ENCODE measurements at regions not wholly inside any gene's neighbourhood (a gene's known extent, or its start where the extent isn't known, plus 50 kb on each side); places are given as distances from the start of the nearest gene placed in this dataset.
"Not testable (repeated sequence)": the region's sequence is repeated elsewhere in the genome, so short reads cannot be mapped to it uniquely, and the experiment has no call there.

- no peak for DNase-seq (ENCODE audit: low spot score)
Observed at GRCh38 chr13:88717946-88718345, 1046.8 kb downstream of the SLITRK5 start.

GRCh38 chr13:88718781-88719180 is 1047.6 kb downstream of the SLITRK5 start:
- no peak for DNase-seq (ENCODE audit: low spot score)

GRCh38 chr13:88726075-88726474 is 1054.9 kb downstream of the SLITRK5 start:
- DNase-seq (ENCODE audit: low spot score): no peak

DNA sequence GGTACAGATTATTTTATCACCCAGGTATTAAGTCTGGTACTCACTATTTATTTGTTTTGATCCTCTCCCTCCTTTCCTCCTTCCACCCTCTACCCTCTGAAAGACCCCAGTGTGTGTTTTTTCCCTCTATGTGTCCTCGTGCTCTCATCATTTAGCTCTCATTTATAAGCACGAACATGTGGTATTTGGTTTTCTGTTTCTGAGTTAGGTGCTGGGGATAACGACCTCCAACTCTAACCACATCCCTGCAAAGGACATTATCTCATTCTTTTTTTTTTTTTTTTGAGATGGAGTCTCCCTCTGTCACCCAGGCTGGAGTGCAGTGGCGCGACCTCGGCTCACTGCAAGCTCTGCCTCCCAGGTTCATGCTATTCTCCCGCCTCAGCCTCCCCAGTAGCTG is 1056.1 kb downstream of the SLITRK5 start:
- not testable (repeated sequence) for DNase-seq (ENCODE audit: low spot score)

- no peak for DNase-seq (ENCODE audit: low spot score)
Observed at GRCh38 chr13:88729605-88730004, 1058.4 kb downstream of the SLITRK5 start.

- no peak for DNase-seq (ENCODE audit: low spot score)
Observed at GRCh38 chr13:88736026-88736425, 1064.9 kb downstream of the SLITRK5 start.

- no peak for DNase-seq (ENCODE audit: low spot score)
Observed at GRCh38 chr13:88739195-88739594, 1068.0 kb downstream of the SLITRK5 start.

DNA sequence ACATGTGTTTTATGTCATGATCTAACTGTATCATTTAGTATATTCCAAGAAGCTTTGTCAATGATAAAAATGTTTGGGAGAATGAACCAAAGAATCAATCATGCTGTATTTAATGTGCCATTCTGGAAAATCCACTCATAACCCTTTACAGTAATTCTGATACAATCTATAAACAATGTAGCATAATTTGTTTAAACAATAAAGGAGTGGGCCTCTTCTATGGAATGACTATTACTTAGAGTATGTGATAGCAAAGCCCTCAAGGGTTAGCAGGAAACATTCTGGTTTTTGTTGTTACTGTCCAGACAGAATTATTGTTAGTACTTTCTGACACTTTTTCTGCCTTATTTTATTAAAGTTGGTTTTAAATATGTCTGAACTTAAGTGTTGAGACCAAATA is 1073.1 kb downstream of the SLITRK5 start:
- DNase-seq (ENCODE audit: low spot score): no peak

GRCh38 chr13:88745011-88745410 is 1073.8 kb downstream of the SLITRK5 start:
- no peak for DNase-seq (ENCODE audit: low spot score)

GRCh38 chr13:88752041-88752440 is 1080.9 kb downstream of the SLITRK5 start:
- no peak for DNase-seq (ENCODE audit: low spot score)

DNA sequence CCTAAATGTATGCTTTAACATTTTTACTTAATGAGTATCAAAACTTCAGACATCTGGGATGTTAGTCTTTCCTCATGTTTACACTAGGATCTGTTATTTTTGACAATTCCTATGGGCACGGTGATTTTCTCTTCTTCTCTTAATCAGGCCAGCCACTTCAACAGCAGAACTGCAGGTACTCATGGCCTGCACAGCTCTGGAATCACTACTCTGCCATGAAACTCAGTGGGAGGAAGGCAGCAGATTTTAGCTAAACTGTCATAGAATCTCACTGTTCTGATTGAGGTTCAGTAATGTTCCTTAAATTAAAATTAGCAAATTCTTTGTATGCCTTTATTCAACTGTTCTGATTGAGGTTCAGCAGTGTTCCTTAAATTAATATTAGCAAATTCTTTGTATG is 1083.0 kb downstream of the SLITRK5 start:
- DNase-seq (ENCODE audit: low spot score): no peak

GRCh38 chr13:88761145-88761544 is 1090.0 kb downstream of the SLITRK5 start:
- DNase-seq (ENCODE audit: low spot score): peak; percentile 14

DNA sequence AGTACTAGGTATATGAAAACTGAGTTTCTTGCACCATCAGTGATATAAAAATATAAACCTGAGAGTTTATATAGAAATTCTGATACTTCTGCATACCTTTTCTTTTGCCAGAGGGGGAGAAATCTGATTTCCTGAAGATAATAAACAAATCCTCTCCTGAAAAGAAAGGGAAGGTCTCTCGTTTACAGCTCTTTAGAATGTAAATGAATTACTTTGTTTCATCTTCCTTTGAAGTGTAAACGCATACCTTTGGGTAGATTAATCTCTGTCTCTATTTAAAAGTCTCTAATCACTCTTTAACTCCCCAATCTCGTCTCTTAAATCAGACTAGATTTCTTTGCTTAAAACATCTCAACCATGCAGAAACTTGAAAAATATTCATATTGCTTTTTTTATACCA is 1092.9 kb downstream of the SLITRK5 start:
- DNase-seq (ENCODE audit: low spot score): no peak

GRCh38 chr13:88800505-88800904 is 1129.3 kb downstream of the SLITRK5 start:
- DNase-seq (ENCODE audit: low spot score): no peak

DNA sequence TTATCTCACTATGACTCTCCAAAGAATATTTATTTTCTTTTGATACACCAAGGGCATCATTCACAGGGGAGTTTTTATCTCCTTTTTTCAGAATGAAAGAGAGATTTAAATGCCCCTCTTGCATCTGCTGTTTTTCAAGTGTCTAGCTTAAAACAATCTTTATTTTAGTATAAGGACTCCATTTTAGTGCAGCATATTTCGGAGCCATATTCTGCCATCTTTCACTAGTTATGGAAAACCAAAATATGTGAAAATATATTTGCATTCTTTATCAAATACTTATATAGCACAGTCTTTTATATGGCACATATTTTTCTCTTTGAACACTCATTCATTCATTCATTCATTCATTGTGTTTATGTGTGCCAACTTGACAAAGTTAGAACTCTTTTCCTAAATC is 1130.2 kb downstream of the SLITRK5 start:
- DNase-seq (ENCODE audit: low spot score): no peak

- no peak for DNase-seq (ENCODE audit: low spot score)
Observed at GRCh38 chr13:88802886-88803285, 1131.7 kb downstream of the SLITRK5 start.

DNA sequence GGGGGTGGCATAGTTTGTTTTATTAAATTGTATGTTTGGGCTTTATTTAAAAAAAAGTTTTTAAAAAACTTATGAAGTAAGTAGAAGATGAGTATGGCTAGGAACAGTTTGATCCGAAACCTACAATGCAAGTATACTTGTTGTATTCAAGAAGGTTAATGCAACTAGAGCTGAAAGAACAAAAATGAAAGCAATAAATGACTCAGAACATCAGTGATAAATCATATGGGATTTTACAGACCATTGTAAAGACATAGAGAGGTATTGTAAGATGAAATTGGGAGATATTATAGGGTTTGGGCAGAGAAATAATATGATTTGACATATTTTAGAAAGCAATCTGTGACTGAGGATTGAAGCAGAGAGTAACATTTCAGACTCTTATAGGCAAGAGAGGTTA is 1135.3 kb downstream of the SLITRK5 start:
- no peak for DNase-seq (ENCODE audit: low spot score)

DNA sequence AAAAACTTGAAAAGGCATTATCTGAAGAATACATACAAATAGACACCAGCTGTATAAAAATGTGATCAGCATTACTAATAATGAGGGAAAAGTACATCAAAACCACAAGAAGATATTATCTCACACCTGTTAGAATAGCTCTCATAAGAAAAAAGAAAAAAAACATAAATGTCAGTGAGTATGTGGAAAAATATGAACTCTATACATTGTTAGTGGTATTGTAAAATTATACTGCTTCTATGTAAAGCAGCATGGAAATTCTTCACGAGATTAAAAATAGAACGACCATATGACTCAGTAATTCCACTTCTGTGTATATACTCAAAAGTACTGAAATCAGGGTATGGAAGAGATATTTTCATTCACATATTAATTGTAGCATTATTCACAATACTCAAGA is 1146.4 kb downstream of the SLITRK5 start:
- no peak for DNase-seq (ENCODE audit: low spot score)

DNA sequence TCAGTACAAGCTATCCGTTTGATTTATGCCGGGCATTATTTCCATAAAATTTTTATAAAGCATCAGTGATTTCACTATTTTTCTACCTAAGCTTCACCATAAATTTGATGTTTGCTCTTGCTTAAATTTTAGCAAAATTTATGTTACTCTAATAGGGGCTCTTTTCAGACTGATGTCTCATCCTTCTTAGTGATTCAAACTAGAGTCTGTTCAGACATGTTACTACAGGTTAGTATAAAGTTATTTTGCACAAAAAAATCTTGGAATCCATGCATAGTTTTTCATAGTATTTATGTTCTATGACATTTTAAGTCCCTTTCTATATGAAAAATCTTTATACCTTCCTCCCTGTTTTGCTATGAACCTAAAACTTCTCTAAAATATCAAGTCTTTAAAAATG is 1151.9 kb downstream of the SLITRK5 start:
- DNase-seq (ENCODE audit: low spot score): no peak

GRCh38 chr13:88824218-88824617 is 1153.0 kb downstream of the SLITRK5 start:
- DNase-seq (ENCODE audit: low spot score): no peak

GRCh38 chr13:88840085-88840484 is 1168.9 kb downstream of the SLITRK5 start:
- no peak for DNase-seq (ENCODE audit: low spot score)

- not testable (repeated sequence) for DNase-seq (ENCODE audit: low spot score)
Observed at GRCh38 chr13:88852293-88852692, 1181.1 kb downstream of the SLITRK5 start.

GRCh38 chr13:88857256-88857655 is 1186.1 kb downstream of the SLITRK5 start:
- DNase-seq (ENCODE audit: low spot score): no peak

DNA sequence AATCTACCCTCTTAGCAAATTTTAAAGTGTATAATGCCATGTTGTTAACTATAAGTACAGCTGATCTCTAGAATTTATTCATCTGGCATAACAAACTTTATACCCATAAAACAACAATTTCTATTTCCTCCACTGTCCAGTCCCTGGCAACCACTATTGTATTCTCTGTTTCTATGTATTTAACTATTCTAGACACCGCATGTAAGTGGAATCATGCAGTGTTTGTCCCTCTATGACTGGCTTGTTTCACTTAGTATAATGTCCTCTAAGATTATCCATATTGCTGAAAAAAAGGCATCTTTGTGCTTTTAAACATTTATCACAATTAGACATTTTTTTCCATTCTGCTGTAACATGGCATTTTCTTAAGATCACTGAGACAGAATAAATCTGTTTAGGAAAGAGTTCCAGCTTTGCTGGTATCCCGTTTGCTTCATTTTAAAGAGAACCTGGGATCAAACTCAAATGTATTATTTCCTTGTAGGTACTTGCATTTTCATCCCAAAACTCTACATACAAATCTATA is 1191.0 kb downstream of the SLITRK5 start:
- no peak for DNase-seq (ENCODE audit: low spot score)

DNA sequence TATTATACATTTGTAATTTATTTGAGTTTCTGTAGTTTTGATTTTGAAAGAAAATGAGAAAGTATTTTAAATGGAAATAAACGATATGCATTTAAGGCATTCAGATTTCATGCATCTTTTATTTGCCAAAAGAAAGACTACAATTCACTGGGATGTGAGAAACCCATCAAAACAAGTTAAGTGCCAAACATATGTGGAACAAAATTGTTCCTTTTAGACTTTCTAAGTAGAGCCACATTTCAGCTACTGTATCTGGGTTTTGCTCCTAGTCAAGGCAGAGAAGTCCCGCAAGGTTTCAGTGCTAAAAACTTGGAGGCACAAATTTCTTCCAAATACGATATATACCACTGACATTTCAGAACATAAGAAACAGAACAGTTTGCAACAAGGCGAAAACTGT is 1191.9 kb downstream of the SLITRK5 start:
- no peak for DNase-seq (ENCODE audit: low spot score)
